GM18858 (cell line): ENCODE measurements at regions not wholly inside any gene's neighbourhood (a gene's known extent, or its start where the extent isn't known, plus 50 kb on each side); places are given as distances from the start of the nearest gene placed in this dataset.

ENCODE experiments used
- ATAC-seq: cut with Tn5 transposase; IDR thresholded peaks from one replicate; pipeline ENCODE4 v1.9.1; 2021; ENCODE audit not compliant: unreplicated experiment

- ATAC-seq, result no peak
Measured at GRCh38 chr2:175468431-175469098, 287.1 kb upstream of the ATP5MC3 start.

GRCh38 chr2:175465101-175465500 lies 283.6 kb upstream of the ATP5MC3 start:
- ATAC-seq, result no peak

- no peak for ATAC-seq
Measured at GRCh38 chr2:175464311-175464670, 282.8 kb upstream of the ATP5MC3 start.

GRCh38 chr2:175463589-175464310 lies 282.2 kb upstream of the ATP5MC3 start:
- ATAC-seq, result no peak

GRCh38 chr2:175463169-175463568 lies 281.7 kb upstream of the ATP5MC3 start:
- no peak for ATAC-seq

- ATAC-seq, result no peak
Measured at GRCh38 chr2:175462246-175462645, 280.7 kb upstream of the ATP5MC3 start.

GRCh38 chr2:175461839-175462238 lies 280.3 kb upstream of the ATP5MC3 start:
- no peak for ATAC-seq

GRCh38 chr2:175457895-175458448 lies 276.5 kb upstream of the ATP5MC3 start:
- no peak for ATAC-seq

- no peak for ATAC-seq
Measured at GRCh38 chr2:175454953-175455389, 273.5 kb upstream of the ATP5MC3 start.

GRCh38 chr2:175450029-175450760 lies 268.7 kb upstream of the ATP5MC3 start:
- ATAC-seq, result no peak

- ATAC-seq, result no peak
Measured at GRCh38 chr2:175449616-175450015, 268.1 kb upstream of the ATP5MC3 start.

GRCh38 chr2:175446201-175446600 lies 264.7 kb upstream of the ATP5MC3 start:
- ATAC-seq, result no peak

GRCh38 chr2:175445281-175445680 lies 263.8 kb upstream of the ATP5MC3 start:
- no peak for ATAC-seq

- ATAC-seq, result no peak
Measured at GRCh38 chr2:175442441-175442840, 260.9 kb upstream of the ATP5MC3 start.

- no peak for ATAC-seq
Measured at GRCh38 chr2:175441181-175441761, 259.8 kb upstream of the ATP5MC3 start.

- ATAC-seq, result no peak
Measured at GRCh38 chr2:175439416-175439815, 257.9 kb upstream of the ATP5MC3 start.

- ATAC-seq, result no peak
Measured at GRCh38 chr2:175437167-175437566, 255.7 kb upstream of the ATP5MC3 start.

- ATAC-seq, result no peak
Measured at GRCh38 chr2:175436076-175436475, 254.6 kb upstream of the ATP5MC3 start.

- no peak for ATAC-seq
Measured at GRCh38 chr2:175435012-175435411, 253.5 kb upstream of the ATP5MC3 start.

GRCh38 chr2:175432793-175433192 lies 251.3 kb upstream of the ATP5MC3 start:
- ATAC-seq, result no peak

GRCh38 chr2:175432021-175432420 lies 250.5 kb upstream of the ATP5MC3 start:
- no peak for ATAC-seq
